Naive B cell (primary cell): ENCODE measurements at regions not wholly inside any gene's neighbourhood (a gene's known extent, or its start where the extent isn't known, plus 50 kb on each side); places are given as distances from the start of the nearest gene placed in this dataset.

Experiments
- ATAC-seq, 2 donors: fragments of 150-1000 bp; cut with Tn5 transposase; 2 replicates each; pipeline ENCODE4 v1.10.0; 2021; ENCODE audit warnings: low read depth in 2 of 2, mild to moderate bottlenecking in 2 of 2, moderate library complexity in 2 of 2
- DNase-seq: peaks from one replicate; pipeline ENCODE4 v3.0.0; 2022
- H3K27ac Mint-ChIP-seq, 6 donors: one replicate each; pipeline ENCODE4 v1.8.0; 2020 to 2022; ENCODE audit warnings: mild to moderate bottlenecking in 6 of 6, mixed read lengths in 6 of 6, moderate library complexity in 5 of 6, inconsistent platforms in 2 of 6
- H3K27me3 Mint-ChIP-seq, 3 donors: one replicate each; pipeline ENCODE4 v1.8.0; 2021 to 2022; ENCODE audit warnings: mixed read lengths in 3 of 3, mild to moderate bottlenecking in 1 of 3
- H3K36me3 Mint-ChIP-seq, 2 donors: one replicate each; pipeline ENCODE4 v1.8.0; 2020 to 2022; ENCODE audit warnings: mixed read lengths in 2 of 2, inconsistent platforms in 1 of 2, mild to moderate bottlenecking in 1 of 2
- H3K4me1 Mint-ChIP-seq, 3 donors: one replicate each; pipeline ENCODE4 v1.8.0; 2020 to 2022; ENCODE audit warnings: mixed read lengths in 3 of 3, inconsistent platforms in 1 of 3, mild to moderate bottlenecking in 1 of 3, moderate library complexity in 1 of 3
- H3K4me3 Mint-ChIP-seq, 8 donors: one replicate each; pipeline ENCODE4 v1.8.0; 2020 to 2022; ENCODE audit warnings: mild to moderate bottlenecking in 8 of 8, mixed read lengths in 8 of 8, moderate library complexity in 8 of 8, inconsistent platforms in 2 of 8
- H3K9me3 Mint-ChIP-seq, 7 donors: one replicate each; pipeline ENCODE4 v1.8.0; 2020 to 2022; ENCODE audit warnings: mixed read lengths in 7 of 7, mild to moderate bottlenecking in 5 of 7, inconsistent platforms in 2 of 7, moderate library complexity in 1 of 7

- no peak for ATAC-seq
- no peaks in the 10 kb centered on the region for H3K4me1 Mint-ChIP-seq
These were observed 637.5 kb downstream of the MBD2 start for GRCh38 chr18:53586923-53587322.

More at GRCh38 chr18:53586923-53587322, 637.5 kb downstream of the MBD2 start:
- Mint-ChIP-seq H3K27ac (no peak overlapping the region), H3K9me3 (peaks cover 2 to 14% (median 10%) of the 10 kb centered on the region in 7 donors), H3K36me3 (no peaks in the 10 kb centered on the region), H3K4me3 (no peak overlapping the region), H3K27me3 (no peaks in the 10 kb centered on the region)
- no peak for DNase-seq
